ENCODE measurements at regions not wholly inside any gene's neighbourhood (a gene's known extent, or its start where the extent isn't known, plus 50 kb on each side); places are given as distances from the start of the nearest gene placed in this dataset.

DNA sequence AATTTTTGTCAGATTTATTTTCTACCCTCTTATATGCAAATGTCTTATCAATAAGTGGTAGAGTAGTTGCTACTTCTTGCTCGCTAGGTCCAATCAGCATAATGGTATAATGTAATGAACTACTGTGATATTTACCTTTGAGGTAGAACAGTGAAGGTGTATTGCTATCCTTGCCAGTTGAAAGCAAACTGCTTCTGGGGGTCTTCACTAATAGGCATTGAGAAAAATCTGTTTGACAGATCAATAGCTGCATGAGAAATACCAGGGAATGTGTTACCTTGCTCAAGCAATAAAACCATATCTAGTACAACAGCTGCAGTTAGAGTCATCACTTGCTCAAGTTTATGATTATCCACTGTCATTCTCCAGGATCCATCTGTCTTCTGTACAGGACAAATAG, 50.1 kb upstream of the EFEMP1 start:
- no peak for DNase-seq (ENCODE audit: low spot score)

DNA sequence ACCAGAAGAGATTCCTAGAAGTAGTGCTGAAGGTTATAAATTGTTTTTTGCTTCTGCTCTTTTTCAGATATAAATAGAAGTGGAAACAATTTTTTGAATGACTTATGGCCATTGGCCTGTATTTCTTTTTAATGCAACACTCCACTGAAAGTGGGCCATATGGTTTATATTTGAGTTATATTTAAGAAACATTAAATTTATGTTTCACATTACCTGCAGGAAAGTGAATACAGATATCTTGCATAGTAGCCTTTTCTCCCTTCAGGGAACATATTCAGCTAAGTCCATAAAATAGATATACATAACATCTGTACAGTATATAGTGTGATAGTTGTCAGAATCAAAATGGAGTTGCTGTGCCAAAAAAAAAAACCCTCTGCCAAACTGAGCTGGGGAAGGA, 53.1 kb upstream of the EFEMP1 start:
- no peak for DNase-seq (ENCODE audit: low spot score)

DNA sequence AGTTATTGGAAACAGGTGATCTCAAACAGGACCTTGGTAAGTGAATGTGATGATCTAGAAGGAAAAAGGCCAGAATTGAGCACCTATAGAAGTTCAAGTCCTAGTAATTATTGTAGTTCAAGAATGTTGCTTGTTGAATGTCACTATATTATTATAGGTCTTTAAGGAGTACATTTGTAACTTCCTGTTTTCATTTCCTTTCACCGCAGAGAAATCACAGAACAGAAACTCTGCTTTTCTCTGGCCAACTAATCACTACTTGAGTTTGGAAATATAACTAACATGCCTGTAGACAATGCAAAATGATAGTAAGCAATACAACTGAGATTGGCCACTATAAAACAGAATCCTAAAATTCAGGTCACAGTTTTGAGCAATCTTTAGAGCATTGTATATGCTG, 61.8 kb upstream of the EFEMP1 start:
- DNase-seq (ENCODE audit: low spot score), result no peak

DNA sequence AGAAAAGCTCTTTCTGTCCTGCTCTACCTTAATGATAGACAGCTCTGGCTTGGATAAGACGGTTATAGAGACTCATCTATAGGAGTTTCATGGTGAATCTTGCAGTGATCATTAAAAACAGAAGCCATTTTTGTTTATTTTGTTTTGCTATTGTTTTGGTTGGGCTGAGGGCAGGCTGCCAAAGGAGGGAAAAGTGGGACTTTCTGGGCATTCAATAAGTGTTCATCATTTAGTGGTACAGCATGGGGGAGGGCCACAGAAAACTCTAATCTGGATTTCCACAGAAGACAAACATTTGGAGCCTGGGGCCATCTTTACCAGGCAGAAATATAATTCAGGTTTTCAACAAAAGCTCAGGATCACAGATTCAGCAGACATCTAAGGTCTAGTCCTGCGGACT, 62.4 kb upstream of the EFEMP1 start:
- DNase-seq (ENCODE audit: low spot score), result no peak

DNA sequence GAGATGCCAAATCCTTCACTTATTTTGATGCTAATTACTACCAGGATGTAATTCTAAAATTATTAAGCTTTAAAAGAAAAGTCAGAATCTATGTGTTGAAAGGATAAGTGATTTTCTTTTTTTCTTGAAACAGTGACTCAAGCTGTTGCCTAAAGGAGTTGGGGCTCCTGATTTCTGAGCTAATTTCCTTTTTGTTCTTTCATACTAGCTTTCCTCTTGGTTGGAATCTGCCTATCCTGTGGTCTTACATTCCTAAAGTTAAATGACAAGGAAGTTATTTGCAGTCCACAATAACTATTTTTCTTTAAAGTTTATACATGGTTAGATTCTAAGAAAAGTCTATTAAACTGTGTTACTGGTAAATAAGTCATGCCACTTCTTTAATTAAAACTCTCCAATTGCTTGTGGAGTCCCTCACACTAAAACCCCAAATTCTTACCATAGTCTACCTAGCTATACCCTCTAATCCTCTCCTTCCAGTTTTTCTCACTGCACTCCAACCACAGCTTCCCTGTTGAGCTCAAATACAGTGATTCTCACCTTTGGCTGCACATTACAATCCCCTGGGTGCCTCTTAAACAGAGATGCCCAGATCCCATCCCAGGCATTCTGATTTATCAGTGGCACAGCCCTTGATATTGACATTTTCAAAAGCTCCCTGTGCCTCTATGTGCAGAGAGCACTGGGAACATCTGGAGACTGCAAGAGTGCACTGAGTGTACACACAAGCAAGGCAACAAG, 63.3 kb upstream of the EFEMP1 start:
- DNase-seq (ENCODE audit: low spot score), result no peak

DNA sequence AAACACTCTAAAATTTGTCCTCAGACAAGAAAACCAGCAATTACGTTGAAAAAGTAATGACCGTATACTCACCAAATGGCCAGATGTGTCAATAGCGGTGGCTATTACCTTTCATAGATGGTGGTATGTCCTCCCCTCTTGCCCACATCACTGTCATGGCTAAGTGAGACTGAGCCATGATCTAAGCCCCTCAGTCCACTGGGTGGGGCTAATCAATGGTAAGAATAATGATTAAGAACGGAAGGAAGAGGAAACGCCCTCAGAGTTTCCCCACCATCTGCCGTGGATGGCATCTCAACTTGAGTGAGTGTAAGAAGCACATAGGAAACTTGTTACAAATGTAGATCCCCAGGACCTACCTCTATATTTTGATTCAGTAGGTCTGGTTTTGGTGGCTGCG, 65.8 kb upstream of the EFEMP1 start:
- no peak for DNase-seq (ENCODE audit: low spot score)

DNA sequence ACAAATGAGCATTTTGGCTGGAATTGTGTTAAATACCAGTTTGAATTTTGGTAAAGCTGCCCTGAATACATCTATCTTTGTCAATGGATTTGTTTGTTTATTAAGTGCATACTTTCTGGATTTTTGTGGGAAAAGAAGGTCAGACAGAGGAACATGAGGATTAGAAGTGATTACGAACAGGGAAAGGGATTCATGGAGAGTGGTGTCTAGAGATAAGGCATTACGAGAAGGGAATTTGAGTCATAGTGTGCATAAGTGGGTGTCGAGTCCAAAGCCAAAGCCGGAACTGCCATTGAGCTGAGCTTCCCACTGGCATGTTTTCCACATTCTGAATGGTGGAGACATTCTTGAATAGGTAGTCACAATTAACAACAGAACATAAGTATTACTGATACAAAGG, 68.9 kb upstream of the EFEMP1 start:
- peak; percentile 29 for DNase-seq (ENCODE audit: low spot score)

DNA sequence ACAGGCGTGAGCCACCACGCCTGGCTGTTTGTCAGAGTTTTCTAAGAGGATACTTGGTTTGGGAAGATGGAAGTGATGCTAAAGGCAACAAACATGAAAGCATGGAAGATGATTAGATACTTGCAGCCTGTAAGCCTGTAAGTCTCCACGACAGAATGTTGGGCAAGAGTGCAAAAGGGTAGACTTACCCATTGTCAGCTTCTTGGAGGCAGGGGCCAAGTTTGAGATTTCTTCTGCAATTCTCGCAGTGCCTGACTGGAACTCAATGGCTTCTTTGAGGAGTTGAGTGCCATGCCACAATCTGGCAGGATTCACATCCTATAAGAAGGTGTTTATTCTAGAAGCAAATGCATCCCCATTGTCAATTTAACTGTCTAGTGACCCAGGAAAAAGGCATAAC, 70.1 kb upstream of the EFEMP1 start:
- no peak for DNase-seq (ENCODE audit: low spot score)

DNA sequence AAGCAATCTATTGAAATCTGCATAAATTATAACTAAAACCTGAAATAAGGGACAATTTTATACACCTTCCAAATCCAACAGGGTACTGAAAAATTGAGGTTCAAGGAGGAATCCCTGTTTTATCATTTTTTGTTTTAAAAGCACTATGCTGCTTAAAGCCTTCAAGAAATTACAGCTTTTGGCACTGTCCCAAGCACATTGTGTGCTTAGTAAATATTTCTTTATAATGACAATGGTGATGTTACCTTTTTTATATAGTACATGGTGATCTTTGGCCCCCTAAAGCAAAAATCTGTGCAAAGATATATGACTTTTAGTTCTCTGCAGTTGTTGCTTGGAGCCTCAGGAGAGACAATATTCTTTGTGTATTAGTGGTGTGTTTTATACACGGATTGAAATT, 71.6 kb upstream of the EFEMP1 start:
- DNase-seq (ENCODE audit: low spot score), result no peak

DNA sequence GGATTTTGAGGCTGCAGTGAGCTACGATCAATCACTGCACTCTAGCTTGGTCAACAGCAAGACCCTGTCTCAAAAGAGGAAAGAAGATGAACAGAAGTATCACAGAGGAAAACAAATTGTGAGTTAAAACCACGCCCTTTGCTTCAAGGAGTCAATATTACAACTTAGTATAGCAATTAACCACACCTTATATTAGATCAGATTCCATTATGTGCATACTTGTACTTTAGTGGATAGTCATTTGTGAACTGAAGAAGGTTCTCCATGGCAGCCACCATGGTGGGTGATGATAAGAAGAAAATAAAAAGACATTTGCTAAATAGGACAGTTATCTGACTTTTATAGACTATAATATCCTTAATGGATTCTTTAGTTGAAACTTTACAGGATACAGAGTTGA, 72.3 kb upstream of the EFEMP1 start:
- no peak for DNase-seq (ENCODE audit: low spot score)

DNA sequence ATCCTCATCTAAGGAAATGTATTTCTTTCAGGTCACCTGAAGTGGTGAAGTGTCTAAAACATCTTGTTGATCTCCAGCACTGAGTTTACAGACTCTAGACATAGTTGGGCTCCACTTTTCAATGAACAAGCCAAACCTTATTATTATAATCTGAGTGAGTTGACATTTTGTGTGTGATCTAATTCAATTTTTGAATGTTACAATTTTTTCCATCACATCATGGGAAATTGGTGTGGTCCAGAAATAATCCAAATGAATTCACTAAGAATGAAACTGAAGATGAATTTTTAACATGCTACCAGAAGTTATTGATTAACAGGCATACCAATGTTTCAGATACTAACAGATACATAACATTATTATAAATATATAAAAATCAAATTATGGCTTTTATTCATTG, 75.6 kb upstream of the EFEMP1 start:
- no peak for DNase-seq (ENCODE audit: low spot score)

DNA sequence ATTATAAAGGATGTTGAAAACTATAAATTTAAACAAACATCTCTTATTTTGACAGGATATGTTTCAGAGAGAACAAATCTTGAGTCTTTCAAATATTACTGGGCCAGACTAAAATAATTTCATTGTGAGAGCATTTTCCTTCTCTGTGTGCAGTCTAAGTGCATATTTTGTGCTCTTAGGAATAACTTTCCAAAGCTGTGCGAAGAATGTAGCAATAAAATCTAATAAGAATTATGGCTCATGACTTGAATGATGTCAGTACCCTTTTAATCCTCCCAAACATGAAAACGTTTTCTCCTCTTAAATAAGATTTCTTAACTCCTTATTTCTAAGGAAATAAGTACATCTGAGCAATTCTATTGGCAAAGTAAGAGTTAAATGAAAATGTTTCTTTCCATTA, 76.2 kb upstream of the EFEMP1 start:
- no peak for DNase-seq (ENCODE audit: low spot score)

DNA sequence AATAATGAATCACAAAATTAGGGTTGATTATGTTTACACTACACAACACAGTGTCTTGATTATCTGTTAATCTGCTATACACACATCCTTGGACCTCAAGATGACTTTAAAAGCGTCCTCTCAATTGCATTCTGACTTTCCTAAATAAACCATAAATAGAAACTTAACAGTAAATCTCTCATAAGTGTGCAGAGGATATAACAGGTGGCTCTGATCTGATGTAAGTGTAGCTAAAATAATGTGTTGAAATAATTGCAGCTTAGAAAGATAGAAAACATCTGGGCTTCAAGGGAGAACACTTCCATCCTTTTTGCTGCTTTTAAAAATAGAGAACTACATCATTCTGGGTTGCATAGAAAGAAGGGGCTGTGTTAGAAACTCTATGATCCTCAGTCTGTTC, 78.4 kb upstream of the EFEMP1 start:
- DNase-seq (ENCODE audit: low spot score), result no peak

DNA sequence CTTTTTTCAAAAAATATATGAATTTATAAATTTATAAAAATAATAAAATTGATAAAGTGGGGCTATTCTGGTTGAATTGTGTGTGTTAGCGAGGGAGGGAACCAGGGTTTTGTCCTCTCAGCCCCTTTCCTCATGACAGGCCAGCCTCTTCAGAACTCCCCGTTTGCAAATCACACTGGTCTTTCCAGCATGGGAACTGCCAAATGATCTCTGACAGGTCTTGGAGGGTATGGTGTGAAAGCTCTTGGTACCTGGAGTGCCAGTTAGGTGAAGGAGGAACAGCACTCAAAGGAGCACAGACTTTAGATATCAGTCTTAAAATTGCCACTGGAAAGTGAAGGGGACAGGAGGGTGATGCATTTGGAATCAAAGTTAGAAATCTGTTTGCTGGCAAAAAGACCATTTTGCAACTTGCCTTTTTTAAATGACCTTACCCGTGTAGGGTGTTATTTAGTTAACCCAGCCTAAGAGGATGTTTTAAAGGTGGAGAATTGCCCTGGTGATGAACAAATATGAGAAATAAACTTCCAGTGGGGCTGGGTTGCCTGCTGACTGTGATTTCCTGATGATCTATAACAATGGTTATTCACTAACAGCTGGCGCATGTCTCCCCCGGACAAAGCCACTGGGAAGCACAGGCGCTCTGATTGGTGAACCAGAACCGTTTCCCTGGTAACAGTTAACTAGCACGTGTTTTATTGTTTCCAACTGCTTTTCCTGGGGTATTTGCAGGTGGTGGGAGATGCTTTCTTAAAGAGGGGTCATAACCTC, 85.3 kb upstream of the EFEMP1 start:
- DNase-seq (ENCODE audit: low spot score), result peak; percentile 43

DNA sequence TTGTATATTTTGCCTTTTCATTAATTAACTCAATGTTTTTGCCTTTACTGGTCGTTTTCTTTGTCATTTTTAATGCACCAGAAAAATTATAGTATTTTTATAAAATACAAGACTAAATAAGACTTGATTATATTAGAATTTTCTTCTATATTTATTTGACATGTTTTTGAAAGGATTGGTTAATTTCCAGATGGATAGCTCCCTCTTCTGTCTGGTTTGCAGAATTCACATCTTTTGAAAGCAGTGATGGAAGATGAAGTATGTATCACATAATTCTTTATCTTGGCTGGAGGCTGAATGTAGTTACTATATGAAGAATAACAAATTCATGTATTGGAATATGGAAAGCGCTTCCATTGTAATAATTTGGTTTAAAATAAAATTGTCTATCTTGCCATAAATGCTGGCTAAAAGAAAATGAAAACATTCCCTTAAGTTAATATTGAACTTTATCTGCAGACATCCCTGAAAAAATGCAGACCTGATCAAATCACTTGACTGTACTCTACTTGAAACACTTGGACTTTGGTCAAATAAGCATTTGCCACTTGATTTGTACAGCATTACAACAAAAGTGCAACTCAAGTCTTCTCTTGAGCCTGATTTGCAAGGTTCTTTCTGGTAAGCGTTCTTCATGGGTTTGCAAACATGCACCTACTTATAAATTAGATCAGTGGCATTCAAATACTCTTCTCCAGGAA, 86.3 kb upstream of the EFEMP1 start:
- no peak for DNase-seq (ENCODE audit: low spot score)

DNA sequence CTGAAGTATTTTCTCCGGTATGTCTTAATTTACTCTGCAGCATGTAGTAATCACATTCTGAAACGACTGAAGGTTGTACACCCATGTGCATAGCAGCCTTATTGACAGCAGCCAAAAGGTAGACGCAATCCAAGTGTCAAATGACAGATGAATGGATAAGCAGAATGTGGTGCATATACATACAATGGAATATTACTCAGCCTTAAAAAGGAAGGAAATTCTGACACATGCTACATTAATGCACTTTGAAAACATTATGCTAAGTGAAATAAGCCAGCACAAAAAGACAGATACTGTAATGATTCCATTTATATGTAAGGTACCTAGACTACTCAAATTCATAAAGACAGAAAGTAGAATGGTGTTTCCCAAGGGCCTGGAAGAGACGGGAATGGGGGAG, 88.0 kb upstream of the EFEMP1 start:
- no peak for DNase-seq (ENCODE audit: low spot score)

DNA sequence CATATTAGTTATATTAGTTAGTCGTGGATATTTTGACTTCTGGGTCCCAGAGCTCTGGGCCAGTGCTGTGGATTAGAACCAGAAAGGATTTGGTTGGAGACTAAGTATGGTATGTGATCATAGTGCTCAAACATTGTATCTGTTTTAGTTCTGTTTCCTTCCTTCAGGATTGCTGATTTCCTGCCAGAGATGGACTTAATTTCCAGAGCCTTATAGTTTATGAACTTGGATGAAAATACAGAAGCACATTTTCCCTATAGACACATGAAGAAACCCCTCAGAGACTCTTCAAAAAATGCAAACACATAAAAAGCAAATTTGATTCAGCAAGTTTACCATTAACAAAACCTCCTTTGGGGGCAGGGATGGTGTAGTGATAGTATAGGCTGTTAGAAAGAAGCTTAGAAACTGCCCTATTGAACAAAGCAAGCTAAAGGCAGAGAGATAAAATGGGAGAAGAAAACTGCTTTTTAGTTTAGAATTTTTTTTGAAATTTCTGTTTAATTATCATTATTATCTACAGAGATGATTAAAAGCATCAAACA, 88.7 kb upstream of the EFEMP1 start:
- DNase-seq (ENCODE audit: low spot score), result no peak

DNA sequence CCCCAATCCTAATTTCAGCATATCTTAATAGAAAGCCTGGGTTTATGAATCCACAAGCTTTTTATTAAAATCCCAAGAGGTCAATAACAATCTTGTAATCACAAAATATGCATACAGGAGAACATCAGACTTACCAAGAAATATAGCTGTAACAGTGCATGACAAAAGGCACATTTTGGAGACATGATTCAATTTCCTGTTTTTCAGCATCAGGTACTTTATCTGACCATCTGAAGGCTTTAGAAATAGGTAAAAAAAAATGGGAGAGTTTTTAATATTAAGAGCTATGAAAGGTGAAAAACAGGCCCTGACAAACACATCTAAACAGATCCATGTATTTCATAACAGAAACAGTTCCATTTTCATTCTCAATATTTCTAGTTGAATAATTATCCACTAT, 89.9 kb upstream of the EFEMP1 start:
- no peak for DNase-seq (ENCODE audit: low spot score)

DNA sequence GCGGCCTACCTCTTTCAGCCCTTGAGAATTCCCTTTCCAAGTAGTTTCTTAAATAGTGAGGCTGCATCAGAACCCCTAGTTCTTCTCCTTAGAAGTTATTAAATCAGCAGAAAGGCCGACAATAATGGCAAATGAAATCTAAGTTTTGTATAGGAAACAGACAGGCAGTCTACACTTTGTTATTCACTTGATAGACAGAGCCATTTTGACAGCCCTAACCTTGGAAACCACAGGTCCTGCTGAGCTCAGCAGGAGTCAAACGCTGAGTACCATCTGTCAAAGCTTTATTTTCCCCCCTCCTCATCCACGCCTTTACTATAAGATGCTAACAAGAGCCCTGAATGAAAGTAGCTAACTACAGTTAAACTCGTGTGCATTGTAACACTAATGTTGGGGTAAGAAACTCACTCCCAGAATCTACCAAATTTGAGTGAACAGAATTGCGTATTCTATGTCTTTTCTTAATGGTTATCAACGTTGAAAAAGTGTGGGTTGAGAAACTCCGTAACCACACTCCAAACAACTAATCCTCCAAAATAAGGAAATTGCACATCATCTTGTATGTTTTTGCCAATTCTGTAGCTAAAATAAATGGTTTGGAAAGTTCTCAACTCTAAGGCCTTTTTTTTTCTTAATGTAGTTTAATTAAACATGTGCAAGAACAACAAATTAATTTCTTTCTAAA, 90.6 kb upstream of the EFEMP1 start:
- no peak for DNase-seq (ENCODE audit: low spot score)

DNA sequence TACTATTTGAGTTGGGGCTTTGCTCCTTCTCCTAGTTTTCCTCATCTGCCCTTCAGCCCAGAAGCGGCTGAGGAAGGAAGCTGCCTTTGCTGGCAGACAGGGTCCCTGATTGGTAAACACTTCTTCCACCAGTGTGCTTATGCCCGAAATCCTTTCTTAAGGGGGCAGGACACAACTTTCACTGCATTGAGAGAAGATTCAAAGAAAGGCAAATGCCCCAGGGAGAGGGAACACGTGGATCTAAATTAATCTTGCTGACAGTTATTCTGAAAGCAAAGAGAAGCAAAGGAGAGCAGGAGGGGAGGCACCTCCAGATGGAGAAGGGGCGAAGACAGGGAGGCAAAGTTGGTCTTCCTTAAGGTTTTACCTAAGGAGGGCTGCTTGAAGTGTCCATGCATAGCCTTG, 92.1 kb upstream of the EFEMP1 start:
- no peak for DNase-seq (ENCODE audit: low spot score)

DNA sequence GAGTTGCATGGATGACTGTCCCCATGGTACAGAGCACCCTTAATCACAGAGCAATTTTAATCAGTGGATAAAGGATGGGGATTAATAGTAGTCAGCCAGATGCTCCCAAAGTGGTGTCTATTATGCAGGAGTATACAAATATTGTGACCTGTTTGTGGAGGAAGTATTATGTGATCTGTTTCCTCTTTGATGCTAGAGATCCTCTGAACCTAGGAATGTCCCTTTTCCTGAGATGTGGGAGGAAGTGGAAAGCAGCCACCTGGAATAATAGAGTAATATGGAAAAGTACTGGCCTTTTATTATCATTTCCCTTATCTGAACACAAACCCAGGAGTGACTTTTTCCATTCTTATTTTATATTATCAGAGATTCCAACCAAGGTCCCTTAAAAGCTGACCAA, 94.2 kb upstream of the EFEMP1 start:
- no peak for DNase-seq (ENCODE audit: low spot score)

DNA sequence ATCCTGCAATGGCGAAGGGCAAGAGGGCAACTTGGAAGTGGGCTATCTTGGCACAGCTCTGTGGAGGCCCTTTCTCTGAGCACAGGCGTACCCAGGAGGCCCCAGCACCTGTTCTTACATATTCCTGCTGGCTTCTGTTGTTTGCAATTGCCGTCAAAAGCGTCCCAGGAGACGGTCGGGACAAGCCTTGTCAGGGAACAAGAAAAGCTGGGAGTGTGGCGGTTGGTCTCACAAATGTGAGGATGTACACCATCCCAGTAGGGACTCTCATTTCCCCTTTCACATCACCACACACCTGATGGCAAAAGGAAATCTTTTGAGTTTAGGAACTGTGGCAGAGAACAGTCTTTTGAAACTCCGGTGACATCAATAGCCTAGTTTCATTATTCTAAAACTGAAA, 94.7 kb upstream of the EFEMP1 start:
- no peak for DNase-seq (ENCODE audit: low spot score)
